ENCODE measurements at regions not wholly inside any gene's neighbourhood (a gene's known extent, or its start where the extent isn't known, plus 50 kb on each side); places are given as distances from the start of the nearest gene placed in this dataset.

GRCh38 chr2:180735799-180736198 lies 244.6 kb upstream of the UBE2E3 start:
- TF ChIP-seq RAD21 (IDR thresholded peaks at IDR 0.05; ENCODE audit: low read length) (no peak), CTCF (conservative IDR thresholded peaks at IDR 0.05; ENCODE audit: low read depth, low read length) (no peak), RFX5 (IDR thresholded peaks at IDR 0.05; ENCODE audit: low read depth, low read length) (no peak), MAFK (IDR thresholded peaks at IDR 0.05; ENCODE audit: low read depth, low read length) (no peak), USF2 (IDR thresholded peaks at IDR 0.05; ENCODE audit: low read depth, low read length) (no peak), POLR2A (IDR thresholded peaks at IDR 0.05; ENCODE audit: low read depth, low read length) (no peak), RCOR1 (IDR thresholded peaks at IDR 0.05; ENCODE audit: insufficient replicate concordance, low read length) (no peak), CEBPB (IDR thresholded peaks at IDR 0.05; ENCODE audit: low read depth, low read length) (no peak)
